GM18505 (cell line): ENCODE measurements at regions not wholly inside any gene's neighbourhood (a gene's known extent, or its start where the extent isn't known, plus 50 kb on each side); places are given as distances from the start of the nearest gene placed in this dataset.
"Not testable (repeated sequence)": the region's sequence is repeated elsewhere in the genome, so short reads cannot be mapped to it uniquely, and the experiment has no call there.

Experiments
- ATAC-seq: cut with Tn5 transposase; IDR thresholded peaks from one replicate; pipeline ENCODE4 v1.9.1; 2021; ENCODE audit not compliant: unreplicated experiment
- POLR2A ChIP-seq: IDR thresholded peaks from 4 replicates; pipeline ENCODE4 v1.6.1; 2011; ENCODE audit warnings: borderline replicate concordance; ENCODE audit not compliant: insufficient read depth, insufficient read length; ENCODE audit errors: extremely low read depth

DNA sequence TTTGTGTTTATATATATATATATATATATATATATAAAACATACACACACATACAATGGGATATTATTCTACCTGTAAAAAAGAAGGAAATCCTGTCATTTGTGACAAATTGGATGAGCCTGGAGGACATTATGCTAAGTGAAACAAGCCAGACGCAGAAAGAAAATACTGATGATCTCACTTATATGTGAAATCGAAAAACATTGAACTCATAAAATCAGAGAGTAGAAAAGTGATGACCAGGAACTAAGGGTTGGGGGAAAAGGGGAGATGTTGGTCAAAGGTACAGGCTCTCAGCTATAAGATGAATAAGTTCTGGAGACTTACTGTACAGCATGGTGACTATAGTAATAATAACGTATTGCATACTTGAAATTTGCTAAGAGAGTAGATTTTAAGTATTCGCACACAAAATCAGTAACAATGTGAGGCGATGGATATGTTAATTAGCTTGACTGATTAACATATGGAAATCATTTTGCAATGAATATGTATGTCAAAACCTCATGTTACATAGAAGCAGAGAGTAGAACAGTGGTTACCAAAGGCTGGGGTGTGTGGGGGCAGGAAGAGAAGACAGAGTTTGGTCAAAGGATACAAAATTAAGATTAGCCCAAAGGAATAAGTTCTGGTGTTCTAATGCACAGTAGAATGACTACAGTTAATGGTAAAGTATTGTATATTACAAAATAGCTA is 92.3 kb upstream of the PHACTR1 start:
- TF ChIP-seq POLR2A, result no peak
- no peak for ATAC-seq

GRCh38 chr6:12627053-12627452 is 89.5 kb upstream of the PHACTR1 start:
- TF ChIP-seq POLR2A, result no peak
- no peak for ATAC-seq

GRCh38 chr6:12628327-12628726 is 88.2 kb upstream of the PHACTR1 start:
- ATAC-seq, result no peak
- no peak for TF ChIP-seq POLR2A

DNA sequence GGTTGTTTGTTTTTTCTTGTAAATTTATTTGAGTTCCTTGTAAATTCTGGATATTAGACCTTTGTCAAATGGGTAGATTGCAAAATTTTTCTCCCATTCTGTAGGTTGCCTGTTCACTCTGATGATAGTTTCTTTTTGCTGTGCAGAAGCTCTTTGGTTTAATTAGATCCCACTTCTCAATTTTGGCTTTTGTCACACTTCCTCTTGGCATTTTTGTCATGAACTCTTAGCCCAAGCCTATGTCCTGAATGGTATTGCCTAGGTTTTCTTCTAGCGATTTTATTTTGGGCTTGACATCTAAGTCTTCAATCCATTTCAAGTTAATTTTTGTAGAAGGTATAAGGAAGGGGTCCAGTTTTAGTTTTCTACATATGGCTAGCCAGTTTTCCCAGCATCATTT is 82.8 kb upstream of the PHACTR1 start:
- not testable (repeated sequence) for ATAC-seq

- no peak for TF ChIP-seq POLR2A
- no peak for ATAC-seq
Observed at GRCh38 chr6:12635375-12635774, 81.2 kb upstream of the PHACTR1 start.

DNA sequence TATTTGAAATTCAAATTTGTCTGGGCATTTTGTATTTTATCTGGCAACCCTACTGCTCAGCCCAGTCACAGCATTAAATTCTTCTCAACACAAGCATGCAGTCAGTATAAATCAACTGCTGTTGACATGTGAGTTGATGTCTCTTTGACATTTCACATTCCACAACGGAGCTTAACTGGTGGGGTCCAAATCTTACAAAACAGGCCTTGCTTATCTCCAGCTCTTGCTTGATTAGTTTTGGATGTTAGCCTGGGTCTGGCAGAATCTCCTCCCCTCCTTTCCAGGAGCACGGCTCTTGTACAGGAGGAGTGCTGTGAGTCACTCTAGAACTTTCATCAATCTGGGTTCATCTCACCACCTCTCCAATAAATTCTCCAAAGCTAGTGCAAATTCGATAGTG is 80.8 kb upstream of the PHACTR1 start:
- no peak for TF ChIP-seq POLR2A
- no peak for ATAC-seq

GRCh38 chr6:12636336-12636735 is 80.2 kb upstream of the PHACTR1 start:
- ATAC-seq, result no peak
- no peak for TF ChIP-seq POLR2A

- ATAC-seq, result no peak
- no peak for TF ChIP-seq POLR2A
Observed at GRCh38 chr6:12637960-12638641, 78.5 kb upstream of the PHACTR1 start.

GRCh38 chr6:12640438-12640837 is 76.1 kb upstream of the PHACTR1 start:
- no peak for TF ChIP-seq POLR2A
- ATAC-seq, result no peak

GRCh38 chr6:12641785-12642184 is 74.8 kb upstream of the PHACTR1 start:
- not testable (repeated sequence) for ATAC-seq

- TF ChIP-seq POLR2A, result no peak
- no peak for ATAC-seq
Observed at GRCh38 chr6:12645941-12646340, 70.6 kb upstream of the PHACTR1 start.

DNA sequence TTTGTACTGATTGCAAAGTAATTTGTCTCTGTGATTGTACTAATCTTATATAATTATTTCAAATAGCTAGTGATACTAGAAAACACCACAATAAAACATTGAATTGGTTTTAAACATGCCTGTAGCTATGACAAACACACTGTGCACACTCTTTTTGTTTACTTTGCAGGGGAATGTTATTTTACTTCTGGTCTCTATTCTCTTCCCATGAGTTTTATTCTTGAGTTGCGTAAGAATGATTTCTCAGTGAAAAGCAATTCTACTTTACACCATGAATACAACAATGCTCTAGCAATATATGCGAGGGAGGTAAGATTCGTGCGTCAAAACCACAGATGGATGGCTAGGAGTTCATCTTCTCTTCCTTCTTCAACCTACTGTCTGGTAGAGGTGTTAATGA is 68.4 kb upstream of the PHACTR1 start:
- no peak for ATAC-seq
- TF ChIP-seq POLR2A, result no peak

DNA sequence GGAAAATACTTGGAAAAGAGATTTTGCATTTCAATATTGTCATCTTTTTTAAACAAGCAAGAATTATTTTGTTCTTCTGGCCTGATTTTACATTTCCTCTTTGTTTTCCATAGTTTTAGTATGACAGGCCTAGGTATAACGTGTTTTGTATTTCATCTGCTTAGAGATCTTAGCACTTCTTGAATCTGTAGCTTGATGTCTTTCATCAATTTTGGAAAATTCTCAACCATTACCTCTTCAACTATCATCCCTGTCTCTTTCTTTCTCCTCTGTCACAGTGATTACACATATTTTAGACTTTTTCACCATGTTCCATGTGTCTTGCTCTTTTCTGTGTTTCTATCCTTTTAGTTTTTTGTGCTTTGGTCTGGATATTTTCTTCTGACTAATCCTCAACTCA is 67.2 kb upstream of the PHACTR1 start:
- TF ChIP-seq POLR2A, result no peak
- ATAC-seq, result no peak

DNA sequence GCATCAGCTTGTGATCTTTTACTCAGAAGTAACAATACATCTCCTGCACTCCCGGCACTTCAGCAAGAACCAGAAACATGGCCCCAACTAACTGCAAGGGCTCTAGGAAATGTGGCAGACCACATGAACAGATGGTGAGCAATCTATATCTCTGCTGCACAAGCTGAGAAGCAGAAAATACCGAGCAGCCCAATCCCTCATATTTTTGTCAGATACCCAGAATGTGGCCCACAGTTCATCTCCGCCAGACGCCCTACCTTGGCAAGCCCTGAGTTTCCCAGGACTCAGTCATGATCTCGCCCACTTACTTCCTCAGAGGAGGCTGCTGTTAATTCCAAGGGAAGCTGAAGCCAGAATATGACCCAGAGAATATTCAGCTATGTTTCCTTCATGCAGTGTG is 63.1 kb upstream of the PHACTR1 start:
- TF ChIP-seq POLR2A, result no peak
- ATAC-seq, result no peak

DNA sequence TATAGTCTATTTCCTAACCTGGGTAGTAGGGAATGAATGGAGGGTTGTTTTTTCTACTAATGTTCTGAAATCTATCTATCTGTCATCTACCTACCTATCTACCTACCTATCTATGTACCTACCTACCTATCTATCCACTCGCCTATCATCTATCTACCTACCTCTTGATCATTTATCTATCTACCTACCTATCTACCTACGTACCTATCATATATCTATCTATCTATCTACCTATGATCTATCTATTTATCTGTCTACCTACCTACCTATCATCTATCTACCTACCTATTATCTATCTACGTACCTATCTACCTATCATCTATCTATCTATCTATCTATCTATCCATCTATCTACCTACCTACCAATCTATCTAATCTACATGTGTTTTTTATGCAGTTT is 62.5 kb upstream of the PHACTR1 start:
- ATAC-seq, result no peak

More for the DNA sequence above, 62.5 kb upstream of the PHACTR1 start:
- TF ChIP-seq POLR2A, result no peak
